HG03103 (cell line): ENCODE measurements at regions not wholly inside any gene's neighbourhood (a gene's known extent, or its start where the extent isn't known, plus 50 kb on each side); places are given as distances from the start of the nearest gene placed in this dataset.
"Not testable (repeated sequence)": the region's sequence is repeated elsewhere in the genome, so short reads cannot be mapped to it uniquely, and the experiment has no call there.

ENCODE experiments used
- ATAC-seq: cut with Tn5 transposase; IDR thresholded peaks from one replicate; pipeline ENCODE4 v1.9.1; 2021; ENCODE audit warnings: low read depth; ENCODE audit not compliant: unreplicated experiment

GRCh38 chr5:56405116-56405908 is 172.2 kb upstream of the ANKRD55 start:
- ATAC-seq = no peak

GRCh38 chr5:56402266-56403220 is 169.4 kb upstream of the ANKRD55 start:
- no peak for ATAC-seq

- ATAC-seq = not testable (repeated sequence)
Measured at GRCh38 chr5:56397796-56398195, 164.7 kb upstream of the ANKRD55 start.

GRCh38 chr5:56396634-56397033 is 163.5 kb upstream of the ANKRD55 start:
- no peak for ATAC-seq

GRCh38 chr5:56389261-56389660 is 156.1 kb upstream of the ANKRD55 start:
- ATAC-seq = no peak

- no peak for ATAC-seq
Measured at GRCh38 chr5:56388229-56388985, 155.3 kb upstream of the ANKRD55 start.

GRCh38 chr5:56386046-56386445 is 152.9 kb upstream of the ANKRD55 start:
- no peak for ATAC-seq

- no peak for ATAC-seq
Measured at GRCh38 chr5:56384186-56384585, 151.1 kb upstream of the ANKRD55 start.

GRCh38 chr5:56383761-56384160 is 150.6 kb upstream of the ANKRD55 start:
- no peak for ATAC-seq

GRCh38 chr5:56382896-56383295 is 149.8 kb upstream of the ANKRD55 start:
- no peak for ATAC-seq

- ATAC-seq = no peak
Measured at GRCh38 chr5:56377573-56377972, 144.4 kb upstream of the ANKRD55 start.

GRCh38 chr5:56376128-56376527 is 143.0 kb upstream of the ANKRD55 start:
- no peak for ATAC-seq

- no peak for ATAC-seq
Measured at GRCh38 chr5:56375011-56375410, 141.9 kb upstream of the ANKRD55 start.

GRCh38 chr5:56372491-56372890 is 139.4 kb upstream of the ANKRD55 start:
- ATAC-seq = not testable (repeated sequence)

- ATAC-seq = no peak
Measured at GRCh38 chr5:56369361-56369811, 136.3 kb upstream of the ANKRD55 start.

- no peak for ATAC-seq
Measured at GRCh38 chr5:56367748-56368147, 134.6 kb upstream of the ANKRD55 start.

GRCh38 chr5:56366986-56367385 is 133.9 kb upstream of the ANKRD55 start:
- ATAC-seq = no peak

GRCh38 chr5:56361398-56361797 is 128.3 kb upstream of the ANKRD55 start:
- ATAC-seq = no peak

GRCh38 chr5:56360816-56361215 is 127.7 kb upstream of the ANKRD55 start:
- ATAC-seq = no peak

GRCh38 chr5:56359809-56360685 is 126.9 kb upstream of the ANKRD55 start:
- ATAC-seq = no peak
